SK-N-SH (cell line): ENCODE measurements at regions not wholly inside any gene's neighbourhood (a gene's known extent, or its start where the extent isn't known, plus 50 kb on each side); places are given as distances from the start of the nearest gene placed in this dataset.

Experiments
- CTCF ChIA-PET: fragments of 300-600, 350-600 bp; formaldehyde crosslinking; extraction: SDS; loops from one replicate; lab custom pipeline; 2021; lab: Yijun Ruan, JAX
- POLR2A ChIA-PET: fragments of 350-600 bp; sonication (Branson Sonifier 250); formaldehyde crosslinking; extraction: SDS; loops from one replicate; lab custom pipeline; 2020; ENCODE audit warnings: antibody characterized with exemption, inconsistent platforms; lab: Yijun Ruan, JAX
- DNase-seq: peaks from one replicate; pipeline ENCODE4 v3.0.0; 2012
- H2AFZ ChIP-seq: fragments of 200-600 bp; sonication (generic); 2 replicates; pipeline ENCODE4 v1.8.1; 2016; ENCODE audit warnings: antibody characterized with exemption, mild to moderate bottlenecking, low read depth
- H3F3A ChIP-seq: fragments of 200-600 bp; sonication (generic); replicated peaks from 2 replicates; pipeline ENCODE3; 2016; ENCODE audit warnings: antibody characterized with exemption, mild to moderate bottlenecking; ENCODE audit not compliant: insufficient read depth
- H3K27ac ChIP-seq, 2 experiments: fragments of 200-500 bp in 1 of 2; fragments of 200-600 bp in 1 of 2; sonication (Bioruptor generic) in 1 of 2; sonication (generic), shearing (Covaris generic) in 1 of 2; 2 replicates each; pipeline versions ENCODE4 v1.5.1 to v1.6.1; 2014 to 2016; ENCODE audit warnings: low read depth in 2 of 2, inconsistent platforms in 1 of 2, low read length in 1 of 2, mild to moderate bottlenecking in 1 of 2, mixed read lengths in 1 of 2
- H3K27me3 ChIP-seq: fragments of 200-600 bp; sonication (generic), shearing (Covaris generic); 2 replicates; pipeline ENCODE4 v1.6.1; 2016; ENCODE audit warnings: mixed run types; ENCODE audit not compliant: insufficient read depth
- H3K36me3 ChIP-seq, 2 experiments: fragments of 200-500 bp in 1 of 2; fragments of 200-600 bp in 1 of 2; sonication (Bioruptor generic) in 1 of 2; sonication (generic) in 1 of 2; replicated peaks in 1 of 2; 2 replicates each; pipeline versions ENCODE3 to v1.5.1; 2014 to 2016; ENCODE audit warnings: low read length in 1 of 2, mild to moderate bottlenecking in 1 of 2; ENCODE audit not compliant: insufficient read depth in 2 of 2, control insufficient read depth in 1 of 2
- H3K4me1 ChIP-seq, 2 experiments: fragments of 200-500 bp in 1 of 2; fragments of 200-600 bp in 1 of 2; sonication (Bioruptor generic) in 1 of 2; sonication (generic), shearing (Covaris generic) in 1 of 2; 2 replicates each; pipeline versions ENCODE4 v1.5.1 to v1.6.1; 2014 to 2016; ENCODE audit warnings: low read depth in 1 of 2, low read length in 1 of 2, mixed run types in 1 of 2; ENCODE audit not compliant: insufficient read depth in 2 of 2, control insufficient read depth in 1 of 2
- H3K4me2 ChIP-seq: fragments of 200-600 bp; sonication (generic), shearing (Covaris generic); 2 replicates; pipeline ENCODE4 v1.6.1; 2017; ENCODE audit warnings: mixed run types
- H3K4me3 ChIP-seq, 2 experiments: fragments of 200-500 bp in 1 of 2; fragments of 200-600 bp in 1 of 2; sonication (Bioruptor generic) in 1 of 2; sonication (generic), shearing (Covaris generic) in 1 of 2; 2 replicates each; pipeline versions ENCODE4 v1.5.1 to v1.8.1; 2014 to 2016; ENCODE audit warnings: low read depth in 2 of 2, inconsistent platforms in 1 of 2, low read length in 1 of 2, mild to moderate bottlenecking in 1 of 2, mixed read lengths in 1 of 2, moderate library complexity in 1 of 2
- H3K79me2 ChIP-seq: fragments of 200-600 bp; sonication (generic); 2 replicates; pipeline ENCODE4 v1.8.1; 2017; ENCODE audit warnings: mild to moderate bottlenecking; ENCODE audit not compliant: insufficient read depth
- H3K9ac ChIP-seq: fragments of 200-600 bp; sonication (generic); 2 replicates; pipeline ENCODE4 v1.6.1; 2017; ENCODE audit warnings: mixed run types
- H3K9me2 ChIP-seq: fragments of 200-600 bp; sonication (generic); 2 replicates; pipeline ENCODE4 v1.6.1; 2017; ENCODE audit warnings: mixed run types
- H3K9me3 ChIP-seq: fragments of 200-600 bp; sonication (generic); 2 replicates; pipeline ENCODE4 v1.6.1; 2017; ENCODE audit warnings: mixed run types, mild to moderate bottlenecking, moderate library complexity
- H4K20me1 ChIP-seq: fragments of 200-600 bp; sonication (generic); 2 replicates; pipeline ENCODE4 v1.6.1; 2017; ENCODE audit warnings: mild to moderate bottlenecking, mixed run types; ENCODE audit not compliant: insufficient read depth
- CTCF ChIP-seq: fragments of 200-600 bp; sonication (generic); IDR thresholded peaks from 2 replicates; pipeline ENCODE4 v1.6.1; 2017; ENCODE audit warnings: antibody characterized with exemption, mild to moderate bottlenecking, moderate library complexity
- FOSL2 ChIP-seq: IDR thresholded peaks from 2 replicates; pipeline ENCODE4 v1.4.0; 2012; ENCODE audit warnings: low read depth, mild to moderate bottlenecking, moderate library complexity, borderline replicate concordance
- FOXJ3 ChIP-seq: sonication (generic); formaldehyde crosslinking; IDR thresholded peaks from 2 replicates; pipeline ENCODE4 v1.5.1; 2020; ENCODE audit warnings: mild to moderate bottlenecking, missing genetic modification reagents
- POLR2AphosphoS5 ChIP-seq: IDR thresholded peaks from 2 replicates; pipeline ENCODE4 v1.6.1; 2012; ENCODE audit warnings: low read depth, low read length
- RCOR1 ChIP-seq: fragments of 150-350 bp; IDR thresholded peaks from 2 replicates; pipeline ENCODE4 v1.6.1; 2017; ENCODE audit warnings: antibody characterized with exemption, low read length
- REST ChIP-seq: IDR thresholded peaks from 2 replicates; pipeline ENCODE4 v1.6.1; 2012; ENCODE audit warnings: mild to moderate bottlenecking, low read depth, low read length, moderate library complexity
- RFX5 ChIP-seq: IDR thresholded peaks from 2 replicates; pipeline ENCODE4 v1.6.1; 2012; ENCODE audit warnings: mild to moderate bottlenecking, improper control_type of control experiment, low read length
- SMC3 ChIP-seq: IDR thresholded peaks from 2 replicates; pipeline ENCODE4 v1.6.1; 2012; ENCODE audit warnings: low read depth, low read length, improper control_type of control experiment
- TCF12 ChIP-seq: IDR thresholded peaks from 2 replicates; pipeline ENCODE4 v1.4.0; 2012
- TEAD4 ChIP-seq: IDR thresholded peaks from 2 replicates; pipeline ENCODE4 v1.4.0; 2012; ENCODE audit warnings: mild to moderate bottlenecking, borderline replicate concordance; ENCODE audit not compliant: insufficient read depth
- ZBTB33 ChIP-seq: IDR thresholded peaks from 2 replicates; pipeline ENCODE4 v1.4.0; 2012; ENCODE audit warnings: low read depth, borderline replicate concordance

- no peaks in the 10 kb centered on the region for H3K36me3 ChIP-seq
- POLR2A ChIA-PET, result no interaction called here
- H3K9me2 ChIP-seq, result no peaks in the 10 kb centered on the region
- H2AFZ ChIP-seq, result no peak overlapping the region
- H3F3A ChIP-seq, result no peaks in the 10 kb centered on the region
- no peaks in the 10 kb centered on the region for H3K27me3 ChIP-seq
- no peaks in the 10 kb centered on the region for H3K4me1 ChIP-seq
- no peak overlapping the region for H3K4me3 ChIP-seq
- H3K4me2 ChIP-seq, result no peak overlapping the region
- no peak for TF ChIP-seq TEAD4
- no peak for TF ChIP-seq FOSL2
- no peak for TF ChIP-seq SMC3
- no peak for TF ChIP-seq ZBTB33
- TF ChIP-seq POLR2AphosphoS5, result no peak
- no peak for TF ChIP-seq CTCF
- TF ChIP-seq RFX5, result no peak
- no peak for TF ChIP-seq TCF12
- no peak for TF ChIP-seq RCOR1
- TF ChIP-seq FOXJ3 (CRISPR knock-in tag), result no peak
- TF ChIP-seq REST, result no peak
- H3K27ac ChIP-seq, result no peak overlapping the region
- no peaks in the 10 kb centered on the region for H3K79me2 ChIP-seq
- CTCF ChIA-PET, result interaction anchor here (1.3 kb wide), 1 partner anchor 14 kb away, joined by 3 read pairs; no protein-coding TSS in a partner anchor
- no peak for DNase-seq
- H3K9ac ChIP-seq, result no peak overlapping the region
- H4K20me1 ChIP-seq, result no peaks in the 10 kb centered on the region
- H3K9me3 ChIP-seq, result no peaks in the 10 kb centered on the region
Observed at GRCh38 chr7:52980129-52980528, 55.3 kb upstream of the POM121L12 start.
